ENCODE measurements at regions not wholly inside any gene's neighbourhood (a gene's known extent, or its start where the extent isn't known, plus 50 kb on each side); places are given as distances from the start of the nearest gene placed in this dataset.
"Not testable (repeated sequence)": the region's sequence is repeated elsewhere in the genome, so short reads cannot be mapped to it uniquely, and the experiment has no call there.

GRCh38 chr13:70222926-70223325, 114.7 kb upstream of the KLHL1 start:
- DNase-seq = no peak

- DNase-seq = no peak
Measured at GRCh38 chr13:70218618-70219017, 110.4 kb upstream of the KLHL1 start.

GRCh38 chr13:70208968-70209367, 100.7 kb upstream of the KLHL1 start:
- DNase-seq = not testable (repeated sequence)

GRCh38 chr13:70206671-70207070, 98.4 kb upstream of the KLHL1 start:
- no peak for DNase-seq

GRCh38 chr13:70203661-70204229, 95.5 kb upstream of the KLHL1 start:
- no peak for DNase-seq

- no peak for DNase-seq
Measured at GRCh38 chr13:70191034-70191433, 82.8 kb upstream of the KLHL1 start.

GRCh38 chr13:70189981-70190380, 81.7 kb upstream of the KLHL1 start:
- DNase-seq = no peak

- no peak for DNase-seq
Measured at GRCh38 chr13:70188567-70188966, 80.3 kb upstream of the KLHL1 start.

GRCh38 chr13:70183041-70183440, 74.8 kb upstream of the KLHL1 start:
- no peak for DNase-seq
